AG04450 (cell line): ENCODE measurements at regions not wholly inside any gene's neighbourhood (a gene's known extent, or its start where the extent isn't known, plus 50 kb on each side); places are given as distances from the start of the nearest gene placed in this dataset.

Source experiments
- CTCF ChIA-PET: fragments of 300-600, 350-600 bp; formaldehyde crosslinking; extraction: SDS; loops from one replicate; lab custom pipeline; 2022; ENCODE audit warnings: antibody characterized with exemption, inconsistent platforms; lab: Charles Lee
- POLR2A ChIA-PET: fragments of 350-600 bp; formaldehyde crosslinking; extraction: SDS; loops from one replicate; lab custom pipeline; 2021; ENCODE audit warnings: antibody characterized with exemption, inconsistent platforms; lab: Yijun Ruan, JAX
- DNase-seq: peaks from one replicate; pipeline ENCODE4 v3.0.0-alpha.2; 2011; ENCODE audit warnings: low read depth, low spot score
- H3K27ac ChIP-seq: one replicate; pipeline ENCODE4 v1.5.1; 2012; ENCODE audit warnings: low read depth, low read length, control low read depth
- H3K27me3 ChIP-seq: one replicate; pipeline ENCODE4 v1.6.0; 2012; ENCODE audit warnings: low read length; ENCODE audit not compliant: control insufficient read depth, insufficient read depth
- H3K4me3 ChIP-seq: 2 replicates; pipeline ENCODE4 v1.5.1; 2011; ENCODE audit warnings: mild to moderate bottlenecking, low read depth, low read length, control low read depth
- H3K9me3 ChIP-seq: 2 replicates; pipeline ENCODE4 v1.5.1; 2012; ENCODE audit warnings: low read length; ENCODE audit not compliant: control insufficient read depth, insufficient read depth
- CTCF ChIP-seq: IDR thresholded peaks from 2 replicates; pipeline ENCODE4 v1.5.1; 2011; ENCODE audit warnings: low read depth, low read length, control low read depth, inconsistent platforms

GRCh38 chr4:11976726-11977263, 548.1 kb upstream of the HS3ST1 start:
- no peak overlapping the region for H3K4me3 ChIP-seq
- no peak overlapping the region for H3K27ac ChIP-seq
- POLR2A ChIA-PET = no interaction called here
- no peaks in the 10 kb centered on the region for H3K27me3 ChIP-seq
- TF ChIP-seq CTCF = no peak
- CTCF ChIA-PET = no interaction called here
- no peak for DNase-seq
- H3K9me3 ChIP-seq = peaks cover 2% of the 10 kb centered on the region; the same call in 1 of the 2 replicates

- ChIA-PET POLR2A (no interaction called here), CTCF (no interaction called here)
- Histone ChIP-seq H3K9me3 (peaks cover 2% of the 10 kb centered on the region; the same call in 1 of the 2 replicates), H3K4me3 (no peak overlapping the region), H3K27ac (no peak overlapping the region), H3K27me3 (no peaks in the 10 kb centered on the region)
- no peak for TF ChIP-seq CTCF
- DNase-seq = no peak
These were observed 544.6 kb upstream of the HS3ST1 start for GRCh38 chr4:11973270-11973669.

GRCh38 chr4:11970754-11971153, 542.1 kb upstream of the HS3ST1 start:
- no peak for DNase-seq
- TF ChIP-seq CTCF = no peak
- ChIA-PET CTCF (no interaction called here), POLR2A (no interaction called here)
- Histone ChIP-seq H3K9me3 (peaks cover 2% of the 10 kb centered on the region; the same call in 1 of the 2 replicates), H3K4me3 (no peak overlapping the region), H3K27me3 (no peaks in the 10 kb centered on the region), H3K27ac (no peak overlapping the region)

- POLR2A ChIA-PET = no interaction called here
- CTCF ChIA-PET = no interaction called here
- TF ChIP-seq CTCF = no peak
- no peak overlapping the region for H3K4me3 ChIP-seq
- DNase-seq = no peak
- H3K9me3 ChIP-seq = peaks cover 11% of the 10 kb centered on the region; the same call in 1 of the 2 replicates
- no peak overlapping the region for H3K27ac ChIP-seq
- H3K27me3 ChIP-seq = no peaks in the 10 kb centered on the region
These were observed 538.1 kb upstream of the HS3ST1 start for GRCh38 chr4:11966782-11967181.

- TF ChIP-seq CTCF = no peak
- CTCF ChIA-PET = interaction anchor here (0.7 kb wide), 1 partner anchor 335 kb away, joined by 3 read pairs; no protein-coding TSS in a partner anchor
- H3K27me3 ChIP-seq = no peaks in the 10 kb centered on the region
- H3K9me3 ChIP-seq = peaks cover 9% of the 10 kb centered on the region
- no peak overlapping the region for H3K27ac ChIP-seq
- H3K4me3 ChIP-seq = no peak overlapping the region
- POLR2A ChIA-PET = no interaction called here
- DNase-seq = no peak
These were observed 525.4 kb upstream of the HS3ST1 start for GRCh38 chr4:11954093-11954492.
